PC-3 (cell line): ENCODE measurements at regions not wholly inside any gene's neighbourhood (a gene's known extent, or its start where the extent isn't known, plus 50 kb on each side); places are given as distances from the start of the nearest gene placed in this dataset.

ENCODE experiments used
- ATAC-seq: fragments of 200-7000 bp; cut with Tn5 transposase; 2 replicates; pipeline ENCODE4 v1.9.1; 2020; ENCODE audit warnings: mild to moderate bottlenecking, moderate library complexity
- BruUV-seq: library from RNA; stranded (reverse); fragments of 400-500 nt; replicated peaks from 2 replicates; lab custom pipeline; 2021; lab: Mats Ljungman, UMichigan
- CTCF ChIA-PET: fragments of 300-600 bp; sonication (Branson Sonifier 250); formaldehyde crosslinking; loops from one replicate; lab custom pipeline; 2022; ENCODE audit warnings: antibody characterized with exemption; lab: Charles Lee
- POLR2A ChIA-PET: fragments of 300-600 bp; sonication (Branson Sonifier 250); formaldehyde crosslinking; loops from one replicate; lab custom pipeline; 2022; ENCODE audit warnings: antibody characterized with exemption; ENCODE audit not compliant: unreplicated experiment; lab: Charles Lee
- DNase-seq: peaks from one replicate; pipeline ENCODE4 v3.0.0-alpha.2; 2015
- H2AFZ ChIP-seq: fragments of 300-600 bp; sonication (generic); 2 replicates; pipeline ENCODE4 v1.6.0; 2016; ENCODE audit warnings: antibody characterized with exemption, low read length
- H3F3A ChIP-seq: fragments of 300-600 bp; sonication (generic); one replicate; pipeline ENCODE4 v1.6.0; 2017; ENCODE audit warnings: antibody characterized with exemption, low read length, control low read depth, mild to moderate bottlenecking; ENCODE audit not compliant: unreplicated experiment
- H3K27ac ChIP-seq: fragments of 300-600 bp; sonication (generic); 2 replicates; pipeline ENCODE4 v1.5.1; 2016; ENCODE audit warnings: mild to moderate bottlenecking, low read length
- H3K27me3 ChIP-seq: fragments of 300-600 bp; sonication (generic); 2 replicates; pipeline ENCODE4 v1.6.1; 2016; ENCODE audit warnings: low read length, mixed read lengths
- H3K36me3 ChIP-seq: fragments of 300-600 bp; sonication (generic); 2 replicates; pipeline ENCODE4 v1.6.1; 2016; ENCODE audit warnings: low read depth, mixed run types, low read length, mixed read lengths
- H3K4me1 ChIP-seq: fragments of 300-600 bp; sonication (generic); 2 replicates; pipeline ENCODE4 v1.5.1; 2016; ENCODE audit warnings: low read length; ENCODE audit not compliant: insufficient read depth
- H3K4me2 ChIP-seq: fragments of 300-600 bp; sonication (generic); 2 replicates; pipeline ENCODE4 v1.6.0; 2016; ENCODE audit warnings: low read length
- H3K4me3 ChIP-seq: fragments of 300-600 bp; sonication (generic); 2 replicates; pipeline ENCODE4 v1.5.1; 2016; ENCODE audit warnings: mild to moderate bottlenecking, low read length, mixed read lengths
- H3K79me2 ChIP-seq: fragments of 300-600 bp; sonication (generic); 2 replicates; pipeline ENCODE4 v1.6.1; 2017; ENCODE audit warnings: low read length, mixed read lengths
- H3K9ac ChIP-seq: fragments of 300-600 bp; sonication (generic); 2 replicates; pipeline ENCODE4 v1.6.0; 2016; ENCODE audit warnings: mild to moderate bottlenecking, low read length
- H3K9me2 ChIP-seq: fragments of 300-600 bp; sonication (generic); replicated peaks from 2 replicates; pipeline ENCODE4 v1.6.1; 2016; ENCODE audit warnings: mixed run types, low read length, mixed read lengths
- H3K9me3 ChIP-seq: fragments of 300-600 bp; sonication (generic); 2 replicates; pipeline ENCODE4 v1.6.1; 2016; ENCODE audit warnings: low read length, mixed read lengths
- H4K20me1 ChIP-seq: fragments of 300-600 bp; sonication (generic); 2 replicates; pipeline ENCODE4 v1.6.1; 2016; ENCODE audit warnings: low read length, mixed read lengths
- CTCF ChIP-seq: fragments of 300-600 bp; sonication (generic); conservative IDR thresholded peaks from 2 replicates; pipeline ENCODE4 v1.5.1; 2017; ENCODE audit warnings: antibody characterized with exemption, low read depth, mild to moderate bottlenecking, low read length
- EZH2 ChIP-seq: fragments of 300-600 bp; sonication (generic); IDR thresholded peaks from one replicate; pipeline ENCODE4 v1.6.1; 2017; ENCODE audit warnings: antibody characterized with exemption, mild to moderate bottlenecking, low read length; ENCODE audit not compliant: unreplicated experiment
- EZH2phosphoT487 ChIP-seq: fragments of 300-600 bp; sonication (generic); IDR thresholded peaks from 2 replicates; pipeline ENCODE4 v1.6.1; 2018; ENCODE audit warnings: mild to moderate bottlenecking, antibody characterized with exemption, low read length, borderline replicate concordance
- intact Hi-C: fragments of 100-400 bp; cut with micrococcal nuclease; formaldehyde crosslinking; loops from 2 replicates; pipeline ENCODE4 v1.9.0; 2023

GRCh38 chr5:124683917-124684555 is 62.4 kb downstream of the ZNF608 start:
- no TSS peak for BruUV-seq
- TF ChIP-seq EZH2phosphoT487 (no peak), CTCF (no peak), EZH2 (no peak)
- ChIA-PET CTCF (no interaction called here), POLR2A (no interaction called here)
- no peak overlapping the region for H3K27ac ChIP-seq
- ATAC-seq = no peak
- H2AFZ ChIP-seq = no peak overlapping the region
- no peaks in the 10 kb centered on the region for H3K79me2 ChIP-seq
- no peak for DNase-seq
- no peaks in the 10 kb centered on the region for H4K20me1 ChIP-seq
- no peak overlapping the region for H3K4me3 ChIP-seq
- H3K27me3 ChIP-seq = no peaks in the 10 kb centered on the region
- no peaks in the 10 kb centered on the region for H3F3A ChIP-seq
- intact Hi-C loops = no loop called here
- no peaks in the 10 kb centered on the region for H3K9me2 ChIP-seq
- no peaks in the 10 kb centered on the region for H3K36me3 ChIP-seq
- no peak overlapping the region for H3K9ac ChIP-seq
- peaks cover 7% of the 10 kb centered on the region; the same call in 1 of the 2 replicates for H3K4me1 ChIP-seq
- no peaks in the 10 kb centered on the region for H3K9me3 ChIP-seq
- no peak overlapping the region for H3K4me2 ChIP-seq

GRCh38 chr5:124679578-124680199 is 66.8 kb downstream of the ZNF608 start:
- Histone ChIP-seq H3K9ac (no peak overlapping the region), H3K4me2 (no peak overlapping the region), H3K36me3 (no peaks in the 10 kb centered on the region), H3K79me2 (no peaks in the 10 kb centered on the region), H3K9me3 (no peaks in the 10 kb centered on the region), H4K20me1 (no peaks in the 10 kb centered on the region), H2AFZ (no peak overlapping the region), H3F3A (no peaks in the 10 kb centered on the region), H3K4me3 (no peak overlapping the region), H3K4me1 (peaks cover 7% of the 10 kb centered on the region; the same call in 1 of the 2 replicates), H3K27me3 (no peaks in the 10 kb centered on the region), H3K9me2 (no peaks in the 10 kb centered on the region), H3K27ac (no peak overlapping the region)
- BruUV-seq = no TSS peak
- DNase-seq (no peak), ATAC-seq (no peak)
- TF ChIP-seq EZH2 (no peak), CTCF (no peak), EZH2phosphoT487 (no peak)
- intact Hi-C loops = no loop called here
- CTCF ChIA-PET = no interaction called here
- POLR2A ChIA-PET = no interaction called here

GRCh38 chr5:124678922-124679519 is 67.4 kb downstream of the ZNF608 start:
- Histone ChIP-seq H4K20me1 (no peaks in the 10 kb centered on the region), H3K9me2 (no peaks in the 10 kb centered on the region), H3K27me3 (no peaks in the 10 kb centered on the region), H3K36me3 (no peaks in the 10 kb centered on the region), H3K9ac (no peak overlapping the region), H3K4me3 (no peak overlapping the region), H2AFZ (no peak overlapping the region), H3F3A (no peaks in the 10 kb centered on the region), H3K4me1 (peaks cover 7% of the 10 kb centered on the region; the same call in 1 of the 2 replicates), H3K4me2 (no peak overlapping the region), H3K27ac (no peak overlapping the region), H3K9me3 (no peaks in the 10 kb centered on the region), H3K79me2 (no peaks in the 10 kb centered on the region)
- POLR2A ChIA-PET = no interaction called here
- DNase-seq (no peak), ATAC-seq (no peak)
- intact Hi-C loops = no loop called here
- CTCF ChIA-PET = no interaction called here
- no TSS peak for BruUV-seq
- TF ChIP-seq CTCF (no peak), EZH2 (no peak), EZH2phosphoT487 (no peak)
